HG03565 (cell line): ENCODE measurements at regions not wholly inside any gene's neighbourhood (a gene's known extent, or its start where the extent isn't known, plus 50 kb on each side); places are given as distances from the start of the nearest gene placed in this dataset.
"Not testable (repeated sequence)": the region's sequence is repeated elsewhere in the genome, so short reads cannot be mapped to it uniquely, and the experiment has no call there.

Experiments used
- ATAC-seq: cut with Tn5 transposase; IDR thresholded peaks from one replicate; pipeline ENCODE4 v1.9.1; 2021; ENCODE audit warnings: mild to moderate bottlenecking, moderate library complexity; ENCODE audit not compliant: unreplicated experiment

DNA sequence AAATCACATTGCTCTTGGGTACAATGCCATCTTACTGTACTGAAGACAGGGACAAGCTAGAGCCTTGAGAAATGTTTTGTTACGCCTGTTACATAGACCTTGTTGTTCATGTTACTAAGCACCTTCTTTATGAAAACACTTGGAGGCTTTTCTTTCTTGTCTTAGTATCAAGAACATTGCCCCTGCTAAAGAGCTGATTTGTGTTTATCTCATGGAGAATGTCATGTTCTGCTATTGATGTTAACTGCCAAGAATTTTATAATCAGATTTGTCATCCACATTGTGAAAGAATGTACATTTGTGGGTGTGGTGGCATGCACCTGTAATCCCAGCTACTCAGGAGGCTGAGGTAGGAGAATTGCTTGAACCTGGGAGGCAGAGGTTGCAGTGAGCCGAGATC is 431.3 kb upstream of the MDFIC2 start:
- ATAC-seq = no peak

GRCh38 chr3:70742081-70742480 is 429.6 kb upstream of the MDFIC2 start:
- no peak for ATAC-seq

DNA sequence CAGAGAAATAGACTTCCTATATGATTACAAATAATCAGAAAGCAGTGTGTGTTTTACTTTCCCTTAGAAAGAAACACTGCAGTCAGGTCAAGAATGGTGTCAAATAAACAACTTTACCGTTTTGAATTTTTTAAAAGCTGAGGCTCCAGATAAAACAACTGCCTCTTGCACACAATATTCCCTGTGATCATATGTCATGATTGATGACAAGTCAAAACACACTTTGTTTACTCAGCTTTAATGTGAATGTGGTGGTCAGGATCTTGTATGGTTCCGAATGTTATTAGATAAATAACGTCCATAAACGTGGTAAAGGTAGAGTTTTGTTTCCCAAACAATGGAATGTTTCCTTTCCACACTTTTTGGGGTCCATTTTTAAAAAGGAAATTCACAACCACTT is 428.4 kb upstream of the MDFIC2 start:
- ATAC-seq = no peak

- no peak for ATAC-seq
Measured at GRCh38 chr3:70740071-70740470, 427.6 kb upstream of the MDFIC2 start.

DNA sequence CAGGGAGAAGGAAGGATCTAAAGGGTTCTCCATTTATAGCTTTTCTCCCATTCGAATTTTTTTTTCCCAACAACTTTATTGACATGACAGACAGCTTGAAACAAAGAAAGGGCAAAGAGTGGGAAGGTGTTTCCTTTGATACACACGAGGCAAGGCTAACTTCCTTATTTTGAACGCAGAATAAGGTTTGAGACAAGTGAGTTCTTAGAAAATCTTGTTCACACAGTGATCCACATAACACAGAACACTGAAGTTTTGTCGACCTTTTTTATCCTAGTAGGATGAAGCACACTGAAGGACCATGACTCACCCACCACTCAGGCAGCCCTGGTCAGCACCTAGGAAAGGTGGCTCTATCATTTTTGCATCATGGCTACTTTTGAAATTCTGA is 425.8 kb upstream of the MDFIC2 start:
- ATAC-seq = no peak

- no peak for ATAC-seq
Measured at GRCh38 chr3:70737666-70738290, 425.3 kb upstream of the MDFIC2 start.

- ATAC-seq = no peak
Measured at GRCh38 chr3:70736009-70736408, 423.6 kb upstream of the MDFIC2 start.

- ATAC-seq = no peak
Measured at GRCh38 chr3:70734756-70735155, 422.3 kb upstream of the MDFIC2 start.

- no peak for ATAC-seq
Measured at GRCh38 chr3:70731046-70731445, 418.6 kb upstream of the MDFIC2 start.

DNA sequence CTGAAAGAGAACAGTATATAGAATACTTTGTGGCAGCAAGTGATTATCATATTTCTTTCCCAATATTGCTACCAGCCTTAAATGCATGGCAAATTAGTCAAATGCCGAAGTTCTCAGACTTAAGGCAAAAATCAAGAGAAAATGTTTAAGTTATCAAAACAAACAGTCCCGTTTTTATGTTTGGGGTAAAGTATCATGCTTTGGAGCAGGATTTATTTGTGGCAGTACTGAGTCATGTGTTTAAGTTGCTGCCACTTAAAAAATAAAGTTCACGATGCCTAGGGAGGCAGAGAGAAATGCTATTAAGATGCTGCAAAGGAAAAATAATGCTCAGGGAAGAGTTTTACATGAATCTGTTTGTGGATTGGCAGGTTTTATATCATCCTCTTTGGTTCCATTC is 417.4 kb upstream of the MDFIC2 start:
- no peak for ATAC-seq

GRCh38 chr3:70728311-70728710 is 415.9 kb upstream of the MDFIC2 start:
- ATAC-seq = no peak

GRCh38 chr3:70726961-70727360 is 414.5 kb upstream of the MDFIC2 start:
- ATAC-seq = no peak

- ATAC-seq = no peak
Measured at GRCh38 chr3:70726096-70726938, 413.9 kb upstream of the MDFIC2 start.

DNA sequence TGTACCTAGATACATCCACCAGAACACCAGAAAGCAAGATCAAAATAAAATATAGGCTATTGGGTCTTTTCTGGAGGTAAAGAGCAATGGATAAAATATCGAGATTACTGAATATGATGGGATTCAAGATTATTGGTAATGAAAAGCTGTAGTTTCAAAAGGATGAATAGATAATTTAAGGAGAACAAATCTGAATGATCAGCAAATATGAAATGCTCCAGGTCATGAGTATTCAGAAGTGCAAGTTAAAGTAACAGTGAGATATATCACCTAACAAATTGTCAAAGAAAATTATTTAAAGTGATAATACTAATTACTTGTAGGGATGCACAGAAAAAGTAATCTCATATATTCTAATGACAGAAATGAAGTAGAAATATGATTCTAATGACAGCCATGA is 409.6 kb upstream of the MDFIC2 start:
- no peak for ATAC-seq

- ATAC-seq = no peak
Measured at GRCh38 chr3:70716832-70717231, 404.4 kb upstream of the MDFIC2 start.

GRCh38 chr3:70712449-70713082 is 400.1 kb upstream of the MDFIC2 start:
- no peak for ATAC-seq

GRCh38 chr3:70703305-70704102 is 391.1 kb upstream of the MDFIC2 start:
- no peak for ATAC-seq

- no peak for ATAC-seq
Measured at GRCh38 chr3:70702132-70702531, 389.7 kb upstream of the MDFIC2 start.

GRCh38 chr3:70684701-70685100 is 372.3 kb upstream of the MDFIC2 start:
- ATAC-seq = no peak

DNA sequence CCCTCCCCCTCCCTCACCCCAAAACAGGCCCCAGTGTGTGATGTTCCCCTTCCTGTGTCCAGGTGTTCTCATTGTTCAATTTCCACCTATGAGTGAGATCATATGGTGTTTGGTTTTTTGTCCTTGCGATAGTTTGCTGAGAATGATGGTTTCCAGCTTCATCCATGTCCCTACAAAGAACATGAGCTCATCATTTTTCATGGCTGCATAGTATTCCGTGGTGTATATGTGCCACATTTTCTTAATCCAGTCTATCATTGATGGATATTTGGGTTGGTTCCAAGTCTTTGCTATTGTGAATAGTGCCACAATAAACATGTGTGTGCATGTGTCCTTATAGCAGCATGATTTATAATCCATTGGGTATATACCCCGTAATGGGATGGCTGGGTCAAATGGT is 363.4 kb upstream of the MDFIC2 start:
- not testable (repeated sequence) for ATAC-seq
